RPMI8226 (cell line): ENCODE measurements at regions not wholly inside any gene's neighbourhood (a gene's known extent, or its start where the extent isn't known, plus 50 kb on each side); places are given as distances from the start of the nearest gene placed in this dataset.
"Not testable (repeated sequence)": the region's sequence is repeated elsewhere in the genome, so short reads cannot be mapped to it uniquely, and the experiment has no call there.

Experiments used
- DNase-seq: peaks from one replicate; pipeline ENCODE4 v3.0.0-alpha.2; 2015

DNA sequence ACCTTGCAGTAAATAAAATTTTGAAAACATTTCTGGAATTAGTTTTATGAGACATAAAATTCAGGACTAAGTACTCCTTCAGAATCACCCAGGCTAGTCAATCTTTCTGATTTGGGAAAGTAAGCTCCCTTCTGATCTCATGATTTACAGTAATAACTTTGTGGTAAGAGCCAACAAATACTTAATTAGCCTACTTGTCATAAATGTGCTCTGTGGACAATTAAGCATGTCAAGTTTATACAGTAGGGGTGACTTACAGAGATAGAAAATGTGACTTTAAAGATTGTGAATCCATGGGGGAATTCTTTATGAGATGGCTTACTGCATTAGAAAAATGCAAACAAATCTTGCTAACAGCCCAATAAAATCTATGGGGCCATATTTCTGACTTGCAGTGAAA is 616.9 kb upstream of the GHITM start:
- DNase-seq = no peak

DNA sequence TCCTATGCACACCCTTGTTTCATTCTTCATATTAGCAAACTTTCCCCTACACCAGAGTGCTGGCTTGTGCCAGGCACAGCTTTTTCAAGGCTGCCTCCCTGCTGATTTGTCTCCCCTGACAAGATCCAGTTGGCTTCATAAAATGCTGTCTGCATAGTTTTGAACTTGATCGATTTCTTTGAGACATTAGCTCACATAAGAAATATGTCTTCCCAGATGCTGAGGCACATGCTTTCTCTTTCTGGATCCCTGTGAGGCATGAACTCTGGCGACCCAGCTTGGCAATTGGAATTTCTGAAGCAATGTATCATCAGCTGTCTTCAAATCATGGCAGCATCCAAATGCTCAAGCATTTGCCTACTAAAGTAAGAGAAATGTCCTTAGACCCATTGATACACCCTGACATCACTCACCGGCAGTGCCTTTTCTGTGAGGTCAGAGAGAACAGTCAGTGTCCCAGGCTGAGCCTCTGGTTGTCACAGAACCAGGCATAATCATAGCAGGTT is 616.4 kb upstream of the GHITM start:
- DNase-seq = no peak

DNA sequence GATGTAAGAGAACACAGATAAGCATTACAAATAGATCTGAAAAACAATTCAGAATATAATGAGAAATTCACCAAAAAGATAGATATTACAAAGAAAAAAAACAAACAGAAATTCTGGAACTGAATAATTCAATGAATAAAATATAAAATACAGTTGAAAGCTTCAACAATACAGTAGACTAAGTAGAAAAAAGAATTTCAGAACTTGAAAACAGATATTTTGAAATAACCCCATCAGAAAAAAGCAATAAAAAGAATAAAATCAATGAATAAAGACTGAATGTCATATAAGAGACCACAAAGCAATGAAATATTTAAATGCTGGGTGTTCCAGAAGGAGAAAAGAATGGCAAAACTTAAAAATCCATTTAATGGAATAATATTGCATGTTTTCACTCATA is 611.4 kb upstream of the GHITM start:
- no peak for DNase-seq

DNA sequence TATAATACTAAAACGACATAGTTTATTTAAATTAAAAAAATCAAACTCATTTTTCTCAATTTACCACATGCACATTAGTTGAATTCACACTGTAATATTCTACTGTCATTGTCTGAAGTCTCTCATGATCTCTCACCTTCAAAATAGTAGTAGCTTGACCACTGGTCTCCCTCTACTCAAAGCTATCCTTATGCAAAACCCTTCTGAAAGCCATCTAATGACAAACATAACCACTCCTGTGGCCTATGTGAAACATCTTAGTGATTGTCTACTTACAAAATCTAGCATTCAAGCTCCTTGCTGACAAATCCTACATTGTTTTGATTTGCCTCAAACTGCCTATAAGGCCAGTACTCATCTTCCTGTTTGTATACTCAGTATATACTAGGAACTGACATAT is 606.0 kb upstream of the GHITM start:
- DNase-seq = no peak

DNA sequence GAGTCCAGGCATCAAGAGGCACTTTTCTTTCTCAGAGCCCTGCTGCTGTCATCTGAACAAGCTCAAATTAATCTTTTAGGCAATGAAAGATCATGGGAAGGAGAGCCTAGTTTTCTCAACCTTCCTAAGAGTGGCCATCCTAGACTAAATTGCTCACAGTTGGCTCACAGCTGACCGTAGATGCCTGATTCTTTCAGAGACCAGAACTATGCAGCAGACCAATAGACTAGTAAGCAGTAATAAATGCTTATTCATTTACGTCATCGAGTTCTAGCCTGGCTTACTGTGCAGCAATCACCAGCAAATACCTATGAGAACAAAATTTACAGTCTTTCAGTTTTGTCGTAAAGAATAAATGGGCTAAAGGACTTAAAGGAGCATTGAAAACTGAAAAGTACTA is 602.9 kb upstream of the GHITM start:
- DNase-seq = no peak

DNA sequence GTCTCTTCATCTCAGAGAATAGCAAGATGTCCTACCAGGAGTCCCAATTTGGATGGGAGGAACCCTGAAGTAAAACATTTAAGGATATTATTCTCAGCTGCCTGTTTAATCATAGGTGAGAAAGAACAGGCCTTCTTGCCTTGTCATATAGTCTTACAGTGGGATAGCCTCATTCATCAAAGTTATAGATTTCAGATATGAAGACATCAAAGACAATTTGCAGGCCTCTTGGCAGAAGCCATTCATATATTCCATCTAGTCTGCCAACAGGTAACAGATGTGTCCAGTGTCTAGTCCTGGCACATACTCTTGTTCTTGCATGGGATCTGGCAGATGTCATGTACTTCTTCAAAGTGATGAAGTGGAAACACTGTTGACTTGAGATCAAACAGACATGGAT is 601.3 kb upstream of the GHITM start:
- DNase-seq = no peak

DNA sequence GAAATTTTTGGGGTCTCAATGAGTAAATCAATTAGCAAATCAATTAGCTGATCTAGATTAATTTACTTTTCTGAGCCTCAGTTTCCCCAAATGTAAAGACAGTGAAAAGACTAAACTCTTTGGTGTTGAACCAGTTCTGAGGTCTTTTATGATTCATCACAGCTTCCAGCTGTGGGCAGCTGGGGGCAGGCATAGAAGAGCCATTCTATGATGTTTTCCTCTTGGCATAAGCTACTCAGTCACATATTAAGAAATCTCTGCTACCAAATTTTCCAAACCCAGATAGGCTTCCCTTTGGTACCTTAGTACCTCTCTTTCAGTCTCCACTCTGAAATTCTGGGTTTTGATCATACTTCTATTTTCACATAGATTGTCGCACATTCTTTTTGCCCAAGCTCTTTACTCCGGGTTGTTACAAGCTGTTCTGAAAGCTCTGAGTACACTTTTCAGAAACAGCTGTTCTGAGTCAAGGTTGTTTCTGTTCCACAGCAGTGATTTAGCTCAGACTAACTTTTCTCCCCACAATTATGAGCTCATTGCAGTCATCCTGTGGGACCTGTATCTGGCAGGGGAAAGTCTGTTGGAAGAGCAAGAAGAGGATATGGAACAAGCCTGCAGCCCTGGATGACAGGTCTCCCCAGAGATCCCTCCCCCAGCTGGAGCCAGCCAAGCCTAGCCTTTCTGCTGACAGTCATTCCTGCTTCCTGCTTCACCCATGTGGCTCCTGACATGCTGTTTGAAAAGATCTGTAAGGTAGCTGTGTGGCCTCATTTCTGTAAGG is 599.6 kb upstream of the GHITM start:
- DNase-seq = no peak

DNA sequence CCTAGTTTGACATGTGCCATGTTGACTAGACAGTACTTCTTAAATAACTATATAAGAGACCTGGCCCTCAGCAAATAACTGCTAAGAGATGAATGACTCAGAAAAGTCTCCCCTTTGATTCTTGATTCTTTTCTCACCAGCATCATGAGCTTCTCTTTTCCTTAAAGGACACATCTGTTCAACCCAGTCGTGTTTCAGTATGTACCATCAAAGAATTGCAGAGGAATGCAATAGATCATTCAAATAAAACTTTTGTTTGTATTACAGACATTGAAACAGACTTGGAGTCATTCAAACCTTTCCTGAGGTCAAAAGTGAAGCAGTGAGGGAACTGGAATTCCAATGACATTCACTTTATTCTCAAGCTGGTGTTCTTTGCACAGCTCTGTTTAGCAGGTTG is 598.3 kb upstream of the GHITM start:
- DNase-seq = no peak

DNA sequence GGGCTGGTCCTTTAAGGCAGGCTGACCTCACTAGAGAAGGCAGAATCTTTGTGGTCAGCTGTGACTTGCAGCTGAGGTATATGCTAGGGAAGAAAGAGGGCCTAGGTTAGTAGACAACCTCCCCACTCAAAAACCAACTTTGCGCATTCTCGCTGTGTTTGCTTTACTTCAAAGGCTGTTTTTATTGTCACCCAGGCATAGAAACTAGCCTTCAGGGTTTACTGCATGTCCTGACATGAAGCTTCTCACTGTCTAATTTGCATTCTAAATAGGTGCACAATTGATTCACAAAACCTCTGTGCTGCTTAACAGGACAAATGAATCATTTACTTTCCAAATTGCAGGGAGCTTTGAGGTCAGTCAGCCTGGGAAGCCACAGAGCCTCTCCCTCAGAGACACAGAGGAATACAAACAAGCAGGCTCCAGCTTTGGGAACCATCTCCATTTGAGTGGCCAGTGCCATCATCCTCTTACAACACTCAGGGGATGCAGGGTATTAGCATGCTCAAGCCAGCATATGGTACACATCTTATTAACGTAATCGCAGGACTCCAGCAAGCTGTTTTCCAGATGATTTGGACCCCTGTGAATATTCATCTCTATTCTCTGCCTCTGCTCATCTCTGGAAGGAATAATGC is 596.4 kb upstream of the GHITM start:
- DNase-seq = no peak

DNA sequence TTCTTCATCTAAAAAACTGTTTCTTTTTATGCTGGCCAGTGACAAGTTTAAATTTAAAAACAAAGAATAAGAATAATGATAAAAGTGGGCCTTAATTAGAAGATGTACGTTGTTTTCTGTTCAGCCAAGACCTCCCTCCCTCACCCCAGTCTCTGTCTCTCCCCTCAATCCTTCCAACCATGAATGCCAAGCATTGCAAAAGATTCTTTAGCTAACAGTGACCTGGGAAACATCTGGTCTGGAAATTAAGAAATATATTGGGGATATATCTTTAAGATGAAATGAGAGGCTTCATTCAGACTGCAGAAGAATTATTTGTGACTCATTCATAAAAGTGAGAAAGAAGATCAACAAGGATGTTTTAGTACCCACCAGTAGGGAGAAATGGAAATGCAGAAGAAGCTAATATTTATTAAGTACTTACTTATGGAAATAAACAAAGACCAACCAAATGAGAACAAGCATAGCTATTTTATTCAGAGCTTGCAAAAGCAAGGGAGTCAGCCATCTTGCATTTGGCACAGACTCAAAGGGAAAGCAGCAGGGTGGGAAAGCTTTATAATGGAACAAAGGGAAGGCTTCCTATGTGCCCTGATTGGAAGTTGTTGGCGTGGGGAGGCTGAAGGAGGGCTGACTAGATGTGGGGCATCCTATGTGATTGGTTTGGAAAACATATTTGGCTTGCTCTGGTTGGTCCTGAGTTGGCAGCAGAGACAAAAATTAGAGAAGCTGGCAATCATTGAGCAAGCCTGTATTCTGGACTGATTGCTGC is 595.4 kb upstream of the GHITM start:
- no peak for DNase-seq

DNA sequence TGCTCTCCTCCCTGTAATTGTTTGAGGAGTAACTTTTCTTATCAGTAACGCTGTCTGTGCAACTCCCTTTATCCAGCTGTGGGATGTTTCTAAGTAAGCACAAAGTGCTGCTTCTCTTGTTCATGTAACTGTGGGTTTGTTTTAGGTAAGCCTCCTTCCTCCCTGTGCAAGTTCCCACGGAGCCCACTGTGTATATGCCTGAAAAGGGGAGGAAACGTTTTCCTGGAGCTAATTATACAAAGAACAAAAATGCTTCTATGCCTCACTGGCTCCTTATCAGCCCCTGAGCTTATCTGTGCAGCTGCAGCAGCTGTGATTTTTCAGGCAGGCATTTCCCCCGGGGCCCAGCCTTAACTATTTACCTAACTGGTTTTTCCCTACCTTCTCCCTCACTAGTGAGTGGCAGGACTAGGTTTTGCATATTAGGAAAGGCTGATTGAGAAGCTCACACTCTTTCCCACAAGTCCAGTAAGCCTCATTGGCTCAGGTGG is 593.4 kb upstream of the GHITM start:
- no peak for DNase-seq

DNA sequence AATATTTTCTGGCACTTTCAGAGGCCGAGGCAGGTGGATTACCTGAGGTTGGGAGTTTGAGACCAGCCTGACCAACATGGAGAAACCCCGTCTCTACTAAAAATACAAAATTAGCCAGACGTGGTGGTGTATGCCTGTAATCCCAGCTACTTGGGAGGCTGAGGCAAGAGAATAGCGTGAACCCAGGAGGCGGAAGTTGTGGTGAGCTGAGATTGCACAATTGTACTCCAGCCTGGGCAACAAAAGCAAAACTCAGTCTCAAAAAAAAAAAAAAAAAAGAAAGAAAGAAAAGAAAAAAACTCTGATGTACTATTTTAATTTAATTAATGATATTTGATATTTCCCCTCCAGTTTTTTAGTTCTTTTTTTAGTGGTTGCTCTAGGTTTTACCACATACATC is 588.1 kb upstream of the GHITM start:
- not testable (repeated sequence) for DNase-seq

DNA sequence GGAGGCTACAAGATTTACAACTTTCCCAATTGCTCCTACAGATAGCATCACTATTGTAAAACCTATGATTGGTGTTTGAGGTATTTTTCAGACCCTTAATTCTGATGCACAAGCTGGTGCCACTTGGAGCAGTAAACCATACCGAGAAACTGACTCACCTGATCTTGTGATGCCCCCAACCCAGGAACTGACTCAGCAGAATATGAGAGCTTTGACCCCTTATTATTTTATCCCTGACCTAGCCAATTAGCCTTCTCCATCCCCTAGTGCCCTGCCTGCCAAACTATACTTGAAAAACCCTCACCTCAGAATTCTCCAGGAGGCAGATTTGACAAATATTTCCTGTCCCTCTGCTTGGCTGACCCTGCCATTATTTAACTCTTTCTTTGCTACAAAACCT is 585.9 kb upstream of the GHITM start:
- DNase-seq = no peak

DNA sequence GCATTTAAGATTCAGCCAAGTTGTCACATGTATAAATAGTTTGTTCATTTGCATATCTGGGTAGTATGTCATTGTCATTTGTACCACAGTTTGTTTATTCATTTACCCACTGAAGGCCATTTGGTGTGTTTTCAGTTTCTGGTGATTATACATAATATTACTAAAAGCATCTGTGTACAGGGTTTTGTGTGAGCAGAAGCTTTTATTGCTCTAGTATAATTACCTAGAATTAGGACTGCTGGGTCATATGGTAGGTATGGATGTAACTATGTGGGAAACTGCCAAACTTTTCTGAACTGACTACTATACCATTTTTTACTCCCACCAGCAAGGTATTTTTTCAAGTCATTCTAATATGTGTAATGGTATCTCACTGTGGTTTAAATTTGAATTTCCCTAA is 584.0 kb upstream of the GHITM start:
- DNase-seq = no peak

DNA sequence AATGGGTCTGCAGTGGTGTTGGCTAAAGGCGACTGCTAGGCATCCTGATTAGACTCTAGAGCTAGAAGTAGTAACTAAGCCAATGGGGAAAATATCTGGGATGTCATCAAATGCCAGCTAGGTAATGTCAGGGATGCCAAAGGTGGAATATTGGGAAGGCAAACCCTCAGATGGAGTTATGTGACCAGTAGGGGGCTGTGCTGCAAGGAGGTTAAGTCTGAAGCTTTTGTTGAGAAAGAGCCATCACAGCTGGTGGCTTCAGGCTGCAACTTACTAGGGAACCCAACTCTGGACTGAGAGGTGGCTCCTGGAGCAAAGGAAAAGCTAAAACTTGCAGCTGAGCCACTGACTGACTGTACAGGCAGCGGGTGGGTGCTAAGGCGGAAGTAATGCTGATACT is 576.9 kb upstream of the GHITM start:
- no peak for DNase-seq

DNA sequence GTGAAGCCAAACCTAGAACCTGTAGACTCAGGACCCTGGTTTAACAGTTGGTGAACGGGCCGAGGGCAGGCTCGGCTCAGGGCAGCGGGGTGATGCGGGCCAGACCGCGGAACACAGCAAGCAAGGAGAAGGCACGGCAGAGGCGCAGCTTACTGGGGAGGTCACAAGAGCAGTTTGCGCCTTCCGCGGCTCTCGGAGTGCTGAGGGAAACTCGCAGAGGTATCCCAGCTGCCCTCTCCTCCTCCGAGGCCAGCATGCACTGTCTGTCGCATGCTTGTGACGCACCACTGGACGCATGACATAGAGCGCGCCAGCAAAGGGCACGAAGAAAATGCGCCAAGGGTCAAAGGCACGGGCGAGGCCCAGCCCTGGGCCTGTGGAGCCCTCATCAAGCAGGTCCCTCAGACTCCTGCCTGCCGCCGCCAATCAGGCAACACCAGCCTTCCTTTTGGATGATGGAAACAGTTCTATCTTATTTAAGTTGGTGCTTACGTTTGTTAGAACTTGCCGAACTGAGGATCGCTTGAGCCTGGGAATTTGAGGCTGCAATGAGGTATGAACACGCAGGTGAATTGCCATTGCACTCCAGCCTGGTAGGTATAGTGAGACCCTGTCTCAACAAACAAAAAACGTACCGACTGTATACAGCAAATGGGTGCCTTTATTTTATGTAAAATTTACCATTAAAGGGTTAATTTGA is 574.3 kb upstream of the GHITM start:
- DNase-seq = no peak

DNA sequence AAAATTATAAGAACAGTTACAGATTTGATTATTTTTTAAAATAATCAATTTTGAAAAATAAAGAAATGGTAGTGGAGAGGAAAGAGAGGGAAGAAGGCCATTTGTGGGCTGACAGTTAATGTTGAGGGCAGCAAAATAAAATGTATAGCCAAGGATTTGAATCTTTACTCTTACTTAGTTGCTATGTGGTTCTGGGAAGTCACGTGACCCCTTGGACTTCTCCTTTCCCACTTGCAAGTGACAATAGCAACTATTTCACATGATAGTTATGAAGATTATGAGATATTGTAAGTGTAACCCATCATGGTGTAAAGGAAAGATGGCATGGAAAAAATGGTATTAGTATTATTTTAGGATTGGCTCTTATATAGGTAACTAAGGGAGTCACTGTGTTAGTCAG is 567.3 kb upstream of the GHITM start:
- no peak for DNase-seq

DNA sequence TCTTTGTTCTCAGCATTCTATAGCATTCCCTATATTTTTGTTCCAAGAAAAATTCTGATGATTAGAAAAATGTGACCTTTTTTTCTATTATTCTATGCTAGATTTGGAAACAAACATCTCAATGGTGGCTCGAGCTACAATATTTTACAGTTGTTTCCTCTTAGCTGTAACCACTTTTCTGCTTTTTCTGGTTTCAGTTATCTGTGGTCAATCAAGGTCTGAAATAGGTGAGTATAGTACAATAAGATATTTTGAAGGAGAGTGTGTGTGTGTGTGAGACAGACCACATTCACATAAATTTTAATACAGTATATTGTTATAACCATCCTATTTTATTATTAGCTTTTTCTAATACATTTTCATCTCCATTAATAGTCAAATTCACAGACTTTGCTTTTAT is 564.5 kb upstream of the GHITM start:
- DNase-seq = no peak

DNA sequence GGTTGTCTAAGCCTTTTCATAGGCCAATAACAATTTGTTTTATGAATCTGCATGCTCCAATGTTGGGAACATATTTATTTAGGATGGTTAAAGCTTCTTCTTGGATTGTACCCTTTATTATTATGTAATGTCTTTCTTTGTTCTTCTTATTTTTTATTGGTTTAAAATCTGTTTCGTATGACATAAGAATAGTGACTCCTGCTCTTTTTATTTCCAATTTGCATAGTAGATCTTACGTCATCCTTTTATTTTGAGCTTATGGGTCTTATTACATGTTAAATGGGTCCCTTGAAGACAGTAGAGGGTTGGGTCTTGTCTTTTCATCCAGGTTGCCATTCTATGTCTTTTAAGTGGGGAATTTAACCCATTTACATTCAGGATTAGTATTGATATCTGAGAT is 561.9 kb upstream of the GHITM start:
- DNase-seq = no peak

DNA sequence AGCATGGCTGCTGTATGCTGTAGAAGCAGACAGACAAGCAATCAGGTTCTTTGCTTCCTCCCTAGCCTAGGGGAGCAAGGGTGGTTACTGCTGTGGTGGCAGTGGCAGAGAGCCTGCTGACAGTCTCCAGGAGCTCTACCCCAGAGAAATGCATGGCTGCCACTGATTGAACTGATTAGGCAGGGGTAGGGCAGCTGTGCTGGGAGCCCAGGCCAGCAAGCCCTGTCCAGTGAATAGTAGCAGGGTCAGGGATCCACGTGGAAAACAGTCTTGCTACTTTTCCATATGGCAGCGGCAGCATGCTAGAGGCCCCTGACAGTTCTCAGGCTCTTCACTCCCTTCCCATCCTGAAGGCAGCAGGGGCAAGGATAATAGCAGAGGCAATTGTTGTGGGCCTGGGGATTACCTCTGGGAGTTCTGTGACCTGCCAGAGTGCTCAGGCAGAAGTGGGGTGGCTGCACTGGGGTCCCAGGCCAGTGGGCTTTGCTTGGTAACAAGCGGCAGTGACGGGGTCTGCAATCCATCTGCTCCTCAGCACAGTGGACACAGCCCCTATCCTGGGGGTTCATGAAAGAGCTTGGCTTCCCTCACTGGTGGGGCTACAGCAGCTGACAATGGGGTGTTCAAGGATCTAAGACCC is 558.8 kb upstream of the GHITM start:
- no peak for DNase-seq

DNA sequence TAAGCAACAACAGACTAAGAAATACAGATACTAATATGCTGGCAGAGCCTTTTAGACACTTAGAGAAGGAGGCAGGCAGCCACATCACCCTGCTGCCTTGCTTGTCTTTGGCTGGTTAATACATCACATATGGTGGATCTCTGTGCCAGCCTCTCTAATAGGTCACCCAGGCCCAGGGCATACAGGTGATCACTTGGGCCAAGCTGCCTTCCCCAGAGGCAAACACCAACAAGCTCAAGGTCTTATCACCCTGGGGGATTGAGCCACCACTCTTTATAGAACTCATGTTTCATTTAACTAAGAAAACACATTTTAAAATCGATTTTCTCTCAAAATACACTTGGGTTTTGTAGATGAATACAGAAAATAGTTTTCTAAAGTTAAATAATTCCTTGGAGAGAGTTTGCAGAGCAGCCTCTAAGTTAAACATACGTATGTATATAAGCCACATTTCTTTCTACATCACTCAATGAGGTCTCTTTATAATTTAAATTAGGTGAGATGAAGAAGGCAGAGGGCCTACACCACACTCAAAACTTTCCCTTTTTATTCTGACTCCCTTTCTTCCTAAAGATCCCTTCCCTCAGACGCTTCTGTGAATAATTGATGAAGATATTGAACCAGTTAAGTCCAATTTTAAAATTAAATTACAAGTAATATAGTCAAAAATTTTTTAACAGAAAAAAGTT is 556.8 kb upstream of the GHITM start:
- DNase-seq = no peak

DNA sequence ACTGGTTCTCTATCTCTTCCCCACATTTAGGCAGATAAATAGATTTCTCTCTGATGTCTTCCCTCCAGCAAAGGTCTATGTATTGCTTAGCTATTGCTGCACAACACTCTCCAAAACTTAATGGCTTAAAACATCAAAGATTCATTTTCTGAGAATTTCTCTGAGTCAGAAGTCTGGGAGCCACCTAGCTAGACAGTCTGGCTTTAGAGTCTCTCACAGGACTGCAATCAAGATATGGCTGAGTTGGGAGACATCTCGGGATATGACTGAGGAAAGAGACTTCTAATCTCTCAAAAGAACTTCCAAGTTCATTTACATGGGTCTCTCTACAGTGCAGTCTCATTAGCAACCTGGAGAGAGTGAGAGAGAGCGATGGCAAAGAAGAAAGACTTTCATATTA is 553.6 kb upstream of the GHITM start:
- no peak for DNase-seq
